ENCODE measurements at regions not wholly inside any gene's neighbourhood (a gene's known extent, or its start where the extent isn't known, plus 50 kb on each side); places are given as distances from the start of the nearest gene placed in this dataset.

DNA sequence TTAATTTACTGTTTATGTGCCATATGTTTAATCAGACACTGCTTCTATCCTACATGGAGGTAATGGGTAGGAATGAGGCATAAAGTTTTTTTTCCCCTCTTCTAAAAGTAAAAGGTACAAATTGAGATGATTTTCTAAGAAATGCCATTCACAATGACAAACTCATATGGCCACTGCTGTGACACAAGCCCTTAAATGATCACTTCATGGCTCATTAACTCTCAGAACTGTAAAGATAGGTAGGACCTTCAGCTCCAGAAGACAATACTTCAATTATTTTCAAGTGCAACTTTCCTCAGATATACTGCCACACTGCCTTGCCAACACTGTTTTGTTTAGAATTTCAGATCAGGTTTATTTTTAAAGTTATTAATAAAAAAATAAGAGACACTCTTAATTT is 362.9 kb upstream of the ZNF608 start:
- Histone ChIP-seq H3K4me2 (ENCODE audit: low read length) (no peak overlapping the region), H2AK5ac (ENCODE audit: low read length) (no peak overlapping the region), H3K23ac (ENCODE audit: low read length) (no peak overlapping the region), H2BK5ac (ENCODE audit: low read depth, low read length, poor library complexity) (no peak overlapping the region), H2BK120ac (ENCODE audit: insufficient read depth, low read length, poor library complexity) (no peak overlapping the region), H3K79me2 (ENCODE audit: control insufficient read depth, insufficient read depth, low read length, poor library complexity) (no peaks in the 10 kb centered on the region), H3K4ac (ENCODE audit: low read depth, low read length) (no peak overlapping the region), H3K4me1 (ENCODE audit: control insufficient read depth in 1 of 2, insufficient read depth in 2 of 2, low read length in 2 of 2) (no peaks in the 10 kb centered on the region), H3K4me3 (ENCODE audit: low read depth, low read length) (no peak overlapping the region), H3K27me3 (ENCODE audit: insufficient read depth, low read length) (no peaks in the 10 kb centered on the region), H3K9me3 (ENCODE audit: insufficient read depth, low read depth, low read length) (no peaks in the 10 kb centered on the region), H4K12ac (ENCODE audit: low read depth, low read length) (no peak overlapping the region), H3K79me1 (ENCODE audit: low read length) (no peaks in the 10 kb centered on the region), H4K91ac (ENCODE audit: low read depth, low read length) (no peak overlapping the region), H3K27ac (ENCODE audit: low read depth, low read length) (no peak overlapping the region), H3K18ac (ENCODE audit: low read length) (no peak overlapping the region), H3K36me3 (ENCODE audit: control insufficient read depth in 1 of 2, insufficient read depth in 2 of 2, low read length in 2 of 2) (no peaks in the 10 kb centered on the region), H3K9ac (ENCODE audit: low read length) (no peak overlapping the region), H3K14ac (ENCODE audit: low read length) (no peak overlapping the region), H2AFZ (ENCODE audit: insufficient read depth, low read length, poor library complexity) (no peak overlapping the region), H2BK12ac (ENCODE audit: low read length) (no peak overlapping the region), H4K8ac (ENCODE audit: low read depth, low read length) (no peak overlapping the region)
- no peak for DNase-seq

- no peak overlapping the region for H3K9ac ChIP-seq (ENCODE audit: low read length)
- no peak overlapping the region for H2BK12ac ChIP-seq (ENCODE audit: low read length)
- no peaks in the 10 kb centered on the region for H3K79me2 ChIP-seq (ENCODE audit: control insufficient read depth, insufficient read depth, low read length, poor library complexity)
- no peak overlapping the region for H4K12ac ChIP-seq (ENCODE audit: low read depth, low read length)
- DNase-seq, result no peak
- H3K36me3 ChIP-seq (ENCODE audit: control insufficient read depth in 1 of 2, insufficient read depth in 2 of 2, low read length in 2 of 2), result no peaks in the 10 kb centered on the region
- H3K27ac ChIP-seq (ENCODE audit: low read depth, low read length), result no peak overlapping the region
- no peak overlapping the region for H2BK120ac ChIP-seq (ENCODE audit: insufficient read depth, low read length, poor library complexity)
- no peak overlapping the region for H2AFZ ChIP-seq (ENCODE audit: insufficient read depth, low read length, poor library complexity)
- H3K79me1 ChIP-seq (ENCODE audit: low read length), result no peaks in the 10 kb centered on the region
- H3K4me1 ChIP-seq (ENCODE audit: control insufficient read depth in 1 of 2, insufficient read depth in 2 of 2, low read length in 2 of 2), result no peaks in the 10 kb centered on the region
- no peak overlapping the region for H3K14ac ChIP-seq (ENCODE audit: low read length)
- H4K91ac ChIP-seq (ENCODE audit: low read depth, low read length), result no peak overlapping the region
- H3K18ac ChIP-seq (ENCODE audit: low read length), result no peak overlapping the region
- H4K8ac ChIP-seq (ENCODE audit: low read depth, low read length), result no peak overlapping the region
- no peaks in the 10 kb centered on the region for H3K27me3 ChIP-seq (ENCODE audit: insufficient read depth, low read length)
- no peaks in the 10 kb centered on the region for H3K9me3 ChIP-seq (ENCODE audit: insufficient read depth, low read depth, low read length)
- WGBS (ENCODE audit: extremely low coverage, insufficient coverage, insufficient read length), result no CpG with 5 or more reads among the region's 1 CpG
- H3K23ac ChIP-seq (ENCODE audit: low read length), result no peak overlapping the region
- no peak overlapping the region for H2AK5ac ChIP-seq (ENCODE audit: low read length)
- no peak overlapping the region for H2BK5ac ChIP-seq (ENCODE audit: low read depth, low read length, poor library complexity)
- H3K4ac ChIP-seq (ENCODE audit: low read depth, low read length), result no peak overlapping the region
- no peak overlapping the region for H3K4me2 ChIP-seq (ENCODE audit: low read length)
- H3K4me3 ChIP-seq (ENCODE audit: low read depth, low read length), result no peak overlapping the region
Observed at GRCh38 chr5:125109816-125110215, 363.4 kb upstream of the ZNF608 start.

GRCh38 chr5:125112196-125112595 is 365.8 kb upstream of the ZNF608 start:
- H3K27me3 ChIP-seq (ENCODE audit: insufficient read depth, low read length), result no peaks in the 10 kb centered on the region
- H3K79me2 ChIP-seq (ENCODE audit: control insufficient read depth, insufficient read depth, low read length, poor library complexity), result no peaks in the 10 kb centered on the region
- H3K4ac ChIP-seq (ENCODE audit: low read depth, low read length), result no peak overlapping the region
- no peak overlapping the region for H4K91ac ChIP-seq (ENCODE audit: low read depth, low read length)
- H3K23ac ChIP-seq (ENCODE audit: low read length), result no peak overlapping the region
- H3K9ac ChIP-seq (ENCODE audit: low read length), result no peak overlapping the region
- H3K27ac ChIP-seq (ENCODE audit: low read depth, low read length), result no peak overlapping the region
- H3K4me1 ChIP-seq (ENCODE audit: control insufficient read depth in 1 of 2, insufficient read depth in 2 of 2, low read length in 2 of 2), result no peaks in the 10 kb centered on the region
- no peaks in the 10 kb centered on the region for H3K36me3 ChIP-seq (ENCODE audit: control insufficient read depth in 1 of 2, insufficient read depth in 2 of 2, low read length in 2 of 2)
- H2BK5ac ChIP-seq (ENCODE audit: low read depth, low read length, poor library complexity), result no peak overlapping the region
- no peak overlapping the region for H2AFZ ChIP-seq (ENCODE audit: insufficient read depth, low read length, poor library complexity)
- H3K9me3 ChIP-seq (ENCODE audit: insufficient read depth, low read depth, low read length), result no peaks in the 10 kb centered on the region
- H3K79me1 ChIP-seq (ENCODE audit: low read length), result no peaks in the 10 kb centered on the region
- H3K4me3 ChIP-seq (ENCODE audit: low read depth, low read length), result no peak overlapping the region
- no peak overlapping the region for H4K8ac ChIP-seq (ENCODE audit: low read depth, low read length)
- no peak overlapping the region for H3K14ac ChIP-seq (ENCODE audit: low read length)
- H3K4me2 ChIP-seq (ENCODE audit: low read length), result no peak overlapping the region
- no peak overlapping the region for H2AK5ac ChIP-seq (ENCODE audit: low read length)
- DNase-seq, result no peak
- WGBS (ENCODE audit: extremely low coverage, insufficient coverage, insufficient read length), result no CpG with 5 or more reads among the region's 2 CpGs
- no peak overlapping the region for H2BK12ac ChIP-seq (ENCODE audit: low read length)
- H3K18ac ChIP-seq (ENCODE audit: low read length), result no peak overlapping the region
- no peak overlapping the region for H4K12ac ChIP-seq (ENCODE audit: low read depth, low read length)
- no peak overlapping the region for H2BK120ac ChIP-seq (ENCODE audit: insufficient read depth, low read length, poor library complexity)

- Histone ChIP-seq H2BK5ac (ENCODE audit: low read depth, low read length, poor library complexity) (no peak overlapping the region), H3K36me3 (ENCODE audit: control insufficient read depth in 1 of 2, insufficient read depth in 2 of 2, low read length in 2 of 2) (no peaks in the 10 kb centered on the region), H3K79me2 (ENCODE audit: control insufficient read depth, insufficient read depth, low read length, poor library complexity) (no peaks in the 10 kb centered on the region), H4K12ac (ENCODE audit: low read depth, low read length) (no peak overlapping the region), H3K4ac (ENCODE audit: low read depth, low read length) (no peak overlapping the region), H3K4me1 (ENCODE audit: control insufficient read depth in 1 of 2, insufficient read depth in 2 of 2, low read length in 2 of 2) (no peaks in the 10 kb centered on the region), H3K9ac (ENCODE audit: low read length) (no peak overlapping the region), H3K27me3 (ENCODE audit: insufficient read depth, low read length) (no peaks in the 10 kb centered on the region), H3K9me3 (ENCODE audit: insufficient read depth, low read depth, low read length) (no peaks in the 10 kb centered on the region), H2AK5ac (ENCODE audit: low read length) (no peak overlapping the region), H3K4me3 (ENCODE audit: low read depth, low read length) (no peak overlapping the region), H3K23ac (ENCODE audit: low read length) (no peak overlapping the region), H2AFZ (ENCODE audit: insufficient read depth, low read length, poor library complexity) (no peak overlapping the region), H3K79me1 (ENCODE audit: low read length) (no peaks in the 10 kb centered on the region), H2BK12ac (ENCODE audit: low read length) (no peak overlapping the region), H3K18ac (ENCODE audit: low read length) (no peak overlapping the region), H3K27ac (ENCODE audit: low read depth, low read length) (no peak overlapping the region), H4K8ac (ENCODE audit: low read depth, low read length) (no peak overlapping the region), H4K91ac (ENCODE audit: low read depth, low read length) (no peak overlapping the region), H3K4me2 (ENCODE audit: low read length) (no peak overlapping the region), H3K14ac (ENCODE audit: low read length) (no peak overlapping the region), H2BK120ac (ENCODE audit: insufficient read depth, low read length, poor library complexity) (no peak overlapping the region)
- no CpG with 5 or more reads among the region's 2 CpGs for WGBS (ENCODE audit: extremely low coverage, insufficient coverage, insufficient read length)
- no peak for DNase-seq
Observed at GRCh38 chr5:125113328-125113727, 366.9 kb upstream of the ZNF608 start.

GRCh38 chr5:125115195-125115525 is 368.7 kb upstream of the ZNF608 start:
- no peak overlapping the region for H3K4me3 ChIP-seq (ENCODE audit: low read depth, low read length)
- H3K27me3 ChIP-seq (ENCODE audit: insufficient read depth, low read length), result no peaks in the 10 kb centered on the region
- H3K9ac ChIP-seq (ENCODE audit: low read length), result no peak overlapping the region
- H3K79me2 ChIP-seq (ENCODE audit: control insufficient read depth, insufficient read depth, low read length, poor library complexity), result no peaks in the 10 kb centered on the region
- no peaks in the 10 kb centered on the region for H3K36me3 ChIP-seq (ENCODE audit: control insufficient read depth in 1 of 2, insufficient read depth in 2 of 2, low read length in 2 of 2)
- no peak overlapping the region for H2BK5ac ChIP-seq (ENCODE audit: low read depth, low read length, poor library complexity)
- H2AK5ac ChIP-seq (ENCODE audit: low read length), result no peak overlapping the region
- no peak overlapping the region for H3K4ac ChIP-seq (ENCODE audit: low read depth, low read length)
- no peak overlapping the region for H4K8ac ChIP-seq (ENCODE audit: low read depth, low read length)
- H3K27ac ChIP-seq (ENCODE audit: low read depth, low read length), result no peak overlapping the region
- no peak overlapping the region for H4K91ac ChIP-seq (ENCODE audit: low read depth, low read length)
- H3K14ac ChIP-seq (ENCODE audit: low read length), result no peak overlapping the region
- H3K79me1 ChIP-seq (ENCODE audit: low read length), result no peaks in the 10 kb centered on the region
- H3K23ac ChIP-seq (ENCODE audit: low read length), result no peak overlapping the region
- H2BK120ac ChIP-seq (ENCODE audit: insufficient read depth, low read length, poor library complexity), result no peak overlapping the region
- no peak for DNase-seq
- WGBS (ENCODE audit: extremely low coverage, insufficient coverage, insufficient read length), result no CpG with 5 or more reads among the region's 6 CpGs
- H2AFZ ChIP-seq (ENCODE audit: insufficient read depth, low read length, poor library complexity), result no peak overlapping the region
- H4K12ac ChIP-seq (ENCODE audit: low read depth, low read length), result no peak overlapping the region
- no peaks in the 10 kb centered on the region for H3K9me3 ChIP-seq (ENCODE audit: insufficient read depth, low read depth, low read length)
- H3K4me2 ChIP-seq (ENCODE audit: low read length), result no peak overlapping the region
- H3K18ac ChIP-seq (ENCODE audit: low read length), result no peak overlapping the region
- H2BK12ac ChIP-seq (ENCODE audit: low read length), result no peak overlapping the region
- no peaks in the 10 kb centered on the region for H3K4me1 ChIP-seq (ENCODE audit: control insufficient read depth in 1 of 2, insufficient read depth in 2 of 2, low read length in 2 of 2)
